Activated T-helper 17 cell treated with anti-CD3 and anti-CD28 coated beads, Interleukin-2, amount 50 U/mL, for 72 hours (primary cell): ENCODE measurements at regions not wholly inside any gene's neighbourhood (a gene's known extent, or its start where the extent isn't known, plus 50 kb on each side); places are given as distances from the start of the nearest gene placed in this dataset.
"Not testable (repeated sequence)": the region's sequence is repeated elsewhere in the genome, so short reads cannot be mapped to it uniquely, and the experiment has no call there.

Experiments used
- ATAC-seq: fragments of 150-1000 bp; cut with Tn5 transposase; replicated peaks from 2 replicates; pipeline ENCODE4 v1.10.0; 2021; ENCODE audit warnings: mild to moderate bottlenecking, moderate library complexity
- H3K27ac Mint-ChIP-seq: one replicate; pipeline ENCODE4 v1.8.0; 2022; ENCODE audit warnings: mixed read lengths
- H3K27me3 Mint-ChIP-seq: one replicate; pipeline ENCODE4 v1.8.0; 2022; ENCODE audit warnings: mixed read lengths
- H3K36me3 Mint-ChIP-seq: one replicate; pipeline ENCODE4 v1.8.0; 2022; ENCODE audit warnings: low read depth, mild to moderate bottlenecking, mixed read lengths
- H3K4me1 Mint-ChIP-seq: one replicate; pipeline ENCODE4 v1.8.0; 2022; ENCODE audit warnings: mixed read lengths
- H3K4me3 Mint-ChIP-seq: one replicate; pipeline ENCODE4 v1.8.0; 2022; ENCODE audit warnings: mild to moderate bottlenecking, mixed read lengths
- H3K9me3 Mint-ChIP-seq: one replicate; pipeline ENCODE4 v1.8.0; 2022; ENCODE audit warnings: mixed read lengths

- Mint-ChIP-seq H3K36me3 (no peaks in the 10 kb centered on the region), H3K9me3 (peaks cover 3% of the 10 kb centered on the region), H3K4me1 (no peaks in the 10 kb centered on the region), H3K4me3 (no peak overlapping the region), H3K27me3 (peaks cover 18% of the 10 kb centered on the region), H3K27ac (no peak overlapping the region)
- no peak for ATAC-seq
Observed at GRCh38 chr11:13160346-13160745, 117.2 kb upstream of the BMAL1 start.

- Mint-ChIP-seq H3K27ac (no peak overlapping the region), H3K36me3 (no peaks in the 10 kb centered on the region), H3K9me3 (peaks cover 3% of the 10 kb centered on the region), H3K4me1 (no peaks in the 10 kb centered on the region), H3K4me3 (no peak overlapping the region), H3K27me3 (peaks cover 15% of the 10 kb centered on the region)
- no peak for ATAC-seq
Observed at GRCh38 chr11:13160806-13161205, 116.8 kb upstream of the BMAL1 start.

- H3K27ac Mint-ChIP-seq = no peak overlapping the region
- no peaks in the 10 kb centered on the region for H3K9me3 Mint-ChIP-seq
Observed at GRCh38 chr11:13163158-13163557, 114.4 kb upstream of the BMAL1 start.

GRCh38 chr11:13166036-13166435, 111.6 kb upstream of the BMAL1 start:
- Mint-ChIP-seq H3K9me3 (no peaks in the 10 kb centered on the region), H3K4me1 (no peaks in the 10 kb centered on the region), H3K27ac (no peak overlapping the region), H3K4me3 (no peak overlapping the region), H3K36me3 (no peaks in the 10 kb centered on the region), H3K27me3 (peaks cover 18% of the 10 kb centered on the region)
- no peak for ATAC-seq

More at GRCh38 chr11:13163158-13163557, 114.4 kb upstream of the BMAL1 start:
- Mint-ChIP-seq H3K36me3 (no peaks in the 10 kb centered on the region), H3K4me1 (no peaks in the 10 kb centered on the region), H3K4me3 (no peak overlapping the region), H3K27me3 (peaks cover 10% of the 10 kb centered on the region)
- ATAC-seq = no peak

- H3K27ac Mint-ChIP-seq = no peak overlapping the region
- no peak overlapping the region for H3K4me3 Mint-ChIP-seq
- H3K4me1 Mint-ChIP-seq = no peaks in the 10 kb centered on the region
- H3K9me3 Mint-ChIP-seq = no peaks in the 10 kb centered on the region
- H3K27me3 Mint-ChIP-seq = peaks cover 25% of the 10 kb centered on the region
- H3K36me3 Mint-ChIP-seq = no peaks in the 10 kb centered on the region
- ATAC-seq = no peak
Observed at GRCh38 chr11:13168271-13168670, 109.3 kb upstream of the BMAL1 start.

- H3K4me3 Mint-ChIP-seq = no peak overlapping the region
- H3K27me3 Mint-ChIP-seq = peaks cover 29% of the 10 kb centered on the region
- no peaks in the 10 kb centered on the region for H3K9me3 Mint-ChIP-seq
- no peak overlapping the region for H3K27ac Mint-ChIP-seq
- no peaks in the 10 kb centered on the region for H3K36me3 Mint-ChIP-seq
- ATAC-seq = no peak
- H3K4me1 Mint-ChIP-seq = no peaks in the 10 kb centered on the region
Observed at GRCh38 chr11:13169709-13170108, 107.9 kb upstream of the BMAL1 start.

- no peak for ATAC-seq
- Mint-ChIP-seq H3K27me3 (peaks cover 19% of the 10 kb centered on the region), H3K4me3 (no peak overlapping the region), H3K36me3 (no peaks in the 10 kb centered on the region), H3K4me1 (no peaks in the 10 kb centered on the region), H3K9me3 (no peaks in the 10 kb centered on the region), H3K27ac (no peak overlapping the region)
Observed at GRCh38 chr11:13174090-13174489, 103.5 kb upstream of the BMAL1 start.

- Mint-ChIP-seq H3K9me3 (peaks cover under 1% of the 10 kb centered on the region), H3K27ac (no peak overlapping the region), H3K4me3 (peak overlapping the region; percentile 41), H3K36me3 (no peaks in the 10 kb centered on the region), H3K4me1 (peaks cover 8% of the 10 kb centered on the region), H3K27me3 (peaks cover 14% of the 10 kb centered on the region)
- peak; percentile 68 for ATAC-seq
Observed at GRCh38 chr11:13183094-13183825, 94.3 kb upstream of the BMAL1 start.

- H3K4me3 Mint-ChIP-seq = peak overlapping the region; percentile 41
- no peak for ATAC-seq
Observed at GRCh38 chr11:13183826-13184196, 93.8 kb upstream of the BMAL1 start.

GRCh38 chr11:13184295-13184794, 93.2 kb upstream of the BMAL1 start:
- Mint-ChIP-seq H3K9me3 (peaks cover 6% of the 10 kb centered on the region), H3K4me1 (peaks cover 8% of the 10 kb centered on the region), H3K4me3 (no peak overlapping the region)

More at GRCh38 chr11:13183826-13184196, 93.8 kb upstream of the BMAL1 start:
- Mint-ChIP-seq H3K4me1 (peaks cover 8% of the 10 kb centered on the region), H3K9me3 (peaks cover 6% of the 10 kb centered on the region), H3K27me3 (peaks cover 18% of the 10 kb centered on the region), H3K27ac (no peak overlapping the region), H3K36me3 (no peaks in the 10 kb centered on the region)

GRCh38 chr11:13188179-13188578, 89.4 kb upstream of the BMAL1 start:
- peaks cover 11% of the 10 kb centered on the region for H3K27me3 Mint-ChIP-seq
- peaks cover 6% of the 10 kb centered on the region for H3K4me1 Mint-ChIP-seq
- ATAC-seq = no peak
- no peak overlapping the region for H3K27ac Mint-ChIP-seq
- H3K36me3 Mint-ChIP-seq = no peaks in the 10 kb centered on the region
- no peak overlapping the region for H3K4me3 Mint-ChIP-seq
- H3K9me3 Mint-ChIP-seq = peaks cover 6% of the 10 kb centered on the region

More at GRCh38 chr11:13184295-13184794, 93.2 kb upstream of the BMAL1 start:
- ATAC-seq = peak; percentile 38
- H3K36me3 Mint-ChIP-seq = no peaks in the 10 kb centered on the region
- H3K27me3 Mint-ChIP-seq = peaks cover 18% of the 10 kb centered on the region
- H3K27ac Mint-ChIP-seq = no peak overlapping the region

GRCh38 chr11:13189561-13190426, 87.8 kb upstream of the BMAL1 start:
- Mint-ChIP-seq H3K27ac (no peak overlapping the region), H3K4me1 (no peaks in the 10 kb centered on the region), H3K9me3 (peaks cover 6% of the 10 kb centered on the region), H3K36me3 (no peaks in the 10 kb centered on the region), H3K4me3 (no peak overlapping the region), H3K27me3 (peaks cover 11% of the 10 kb centered on the region)
- no peak for ATAC-seq

GRCh38 chr11:13193613-13194012, 84.0 kb upstream of the BMAL1 start:
- H3K36me3 Mint-ChIP-seq = no peaks in the 10 kb centered on the region
- H3K9me3 Mint-ChIP-seq = peaks cover 18% of the 10 kb centered on the region
- peaks cover 4% of the 10 kb centered on the region for H3K27me3 Mint-ChIP-seq
- ATAC-seq = no peak
- H3K4me1 Mint-ChIP-seq = no peaks in the 10 kb centered on the region
- no peak overlapping the region for H3K27ac Mint-ChIP-seq
- no peak overlapping the region for H3K4me3 Mint-ChIP-seq

GRCh38 chr11:13197374-13197773, 80.2 kb upstream of the BMAL1 start:
- not testable (repeated sequence) for H3K4me1 Mint-ChIP-seq, H3K27ac Mint-ChIP-seq, H3K27me3 Mint-ChIP-seq, ATAC-seq, H3K4me3 Mint-ChIP-seq, H3K36me3 Mint-ChIP-seq
- peaks cover 17% of the 10 kb centered on the region for H3K9me3 Mint-ChIP-seq

- ATAC-seq = no peak
- Mint-ChIP-seq H3K9me3 (no peaks in the 10 kb centered on the region), H3K4me1 (peaks cover 32% of the 10 kb centered on the region), H3K27ac (peak overlapping the region; percentile 49), H3K36me3 (no peaks in the 10 kb centered on the region), H3K27me3 (no peaks in the 10 kb centered on the region), H3K4me3 (peak overlapping the region; percentile 9)
Observed at GRCh38 chr11:13205486-13205885, 72.1 kb upstream of the BMAL1 start.
